GM12873 (cell line): ENCODE measurements at regions not wholly inside any gene's neighbourhood (a gene's known extent, or its start where the extent isn't known, plus 50 kb on each side); places are given as distances from the start of the nearest gene placed in this dataset.

Experiments used
- CTCF ChIP-seq: IDR thresholded peaks from 2 replicates; pipeline ENCODE4 v1.5.1; 2012; ENCODE audit warnings: low read depth, mild to moderate bottlenecking, moderate library complexity, low read length, control low read depth; ENCODE audit not compliant: insufficient read depth; ENCODE audit errors: missing control alignments

GRCh38 chr22:47927648-47928210 lies 1165.3 kb downstream of the TBC1D22A start:
- no peak for TF ChIP-seq CTCF

- TF ChIP-seq CTCF, result no peak
These were observed 1160.6 kb downstream of the TBC1D22A start for GRCh38 chr22:47923011-47923427.

GRCh38 chr22:47921906-47922305 lies 1159.5 kb downstream of the TBC1D22A start:
- TF ChIP-seq CTCF, result no peak

GRCh38 chr22:47920380-47920959 lies 1158.0 kb downstream of the TBC1D22A start:
- no peak for TF ChIP-seq CTCF

GRCh38 chr22:47919893-47920292 lies 1157.4 kb downstream of the TBC1D22A start:
- no peak for TF ChIP-seq CTCF

GRCh38 chr22:47919001-47919441 lies 1156.6 kb downstream of the TBC1D22A start:
- no peak for TF ChIP-seq CTCF

- no peak for TF ChIP-seq CTCF
These were observed 1155.9 kb downstream of the TBC1D22A start for GRCh38 chr22:47918276-47918921.
